ENCODE measurements at regions not wholly inside any gene's neighbourhood (a gene's known extent, or its start where the extent isn't known, plus 50 kb on each side); places are given as distances from the start of the nearest gene placed in this dataset.

DNA sequence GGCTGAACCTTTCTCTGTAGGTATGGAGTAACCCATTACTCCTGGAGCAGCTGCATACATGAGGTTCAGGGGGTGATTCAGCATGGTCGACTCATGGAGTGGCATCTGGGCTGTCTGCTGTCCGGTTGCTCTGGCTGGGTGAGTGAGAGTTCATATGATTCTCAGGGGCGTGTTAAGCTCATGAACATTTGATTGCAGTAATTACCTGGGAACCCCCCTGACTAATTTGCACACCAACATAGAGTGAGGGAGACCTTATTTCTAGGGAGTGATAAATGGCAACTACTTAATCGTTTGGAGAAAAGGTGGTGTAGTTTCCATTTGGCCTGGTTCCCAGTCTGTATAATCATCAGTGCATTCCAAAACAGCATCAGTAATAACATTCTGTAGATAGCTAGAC lies 661.9 kb downstream of the ETS1 start:
- peak; percentile 64 for DNase-seq

DNA sequence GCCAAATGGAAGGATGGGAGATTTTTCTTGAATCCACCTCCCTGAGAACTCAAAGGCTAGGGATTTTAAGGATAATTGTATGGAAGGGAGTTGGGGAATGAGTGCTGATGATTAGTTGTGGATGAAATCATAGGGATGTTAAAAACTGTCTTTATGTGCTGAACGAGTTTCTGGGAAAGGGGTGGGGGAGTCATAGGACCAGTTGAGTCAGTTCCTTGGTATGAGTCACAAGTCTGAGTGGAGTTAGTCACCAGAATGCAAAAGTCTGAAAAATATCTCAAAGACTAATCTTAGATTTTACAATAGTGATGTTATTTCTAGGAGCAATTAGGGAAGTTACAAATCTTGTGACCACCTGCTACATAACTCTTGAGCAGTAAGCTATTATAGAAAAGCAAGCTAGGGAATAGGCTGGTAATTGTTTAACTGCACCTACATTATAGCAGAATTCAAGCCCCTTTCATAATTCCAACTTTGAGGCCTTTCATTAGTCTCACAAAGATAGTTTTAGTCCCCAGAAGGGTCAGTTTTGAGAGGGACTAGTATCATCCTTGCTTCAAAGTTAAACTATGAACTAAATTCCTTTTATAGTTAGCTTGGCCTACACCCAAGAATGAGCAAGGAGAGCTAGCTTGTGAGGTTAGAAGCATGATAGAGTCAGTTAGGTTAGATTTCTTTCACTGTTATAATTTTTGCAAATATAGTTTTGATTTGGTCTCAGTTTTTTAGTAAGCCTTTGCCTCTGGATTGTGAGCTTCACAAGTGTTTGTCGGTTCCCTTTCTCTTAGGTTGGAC lies 668.0 kb downstream of the ETS1 start:
- DNase-seq: peak; percentile 76

DNA sequence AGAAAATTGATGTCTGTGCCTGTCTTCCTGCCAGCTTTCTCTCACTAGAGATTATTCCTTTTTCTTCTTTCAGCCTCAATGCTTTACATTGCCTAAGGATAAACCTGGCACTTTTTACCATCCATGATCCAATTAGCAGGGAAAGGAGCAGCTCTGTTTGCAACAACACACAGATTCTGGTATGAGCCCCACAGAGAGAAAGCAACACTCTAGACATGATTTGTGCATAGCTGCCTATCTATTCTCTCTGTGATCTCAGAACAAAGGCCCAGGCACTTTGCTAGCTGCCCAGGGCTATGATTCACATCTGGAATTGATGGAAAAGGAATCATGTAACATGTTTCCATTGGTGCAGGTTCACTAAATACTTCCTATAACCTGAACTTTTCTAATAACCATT lies 685.0 kb downstream of the ETS1 start:
- no peak for DNase-seq

DNA sequence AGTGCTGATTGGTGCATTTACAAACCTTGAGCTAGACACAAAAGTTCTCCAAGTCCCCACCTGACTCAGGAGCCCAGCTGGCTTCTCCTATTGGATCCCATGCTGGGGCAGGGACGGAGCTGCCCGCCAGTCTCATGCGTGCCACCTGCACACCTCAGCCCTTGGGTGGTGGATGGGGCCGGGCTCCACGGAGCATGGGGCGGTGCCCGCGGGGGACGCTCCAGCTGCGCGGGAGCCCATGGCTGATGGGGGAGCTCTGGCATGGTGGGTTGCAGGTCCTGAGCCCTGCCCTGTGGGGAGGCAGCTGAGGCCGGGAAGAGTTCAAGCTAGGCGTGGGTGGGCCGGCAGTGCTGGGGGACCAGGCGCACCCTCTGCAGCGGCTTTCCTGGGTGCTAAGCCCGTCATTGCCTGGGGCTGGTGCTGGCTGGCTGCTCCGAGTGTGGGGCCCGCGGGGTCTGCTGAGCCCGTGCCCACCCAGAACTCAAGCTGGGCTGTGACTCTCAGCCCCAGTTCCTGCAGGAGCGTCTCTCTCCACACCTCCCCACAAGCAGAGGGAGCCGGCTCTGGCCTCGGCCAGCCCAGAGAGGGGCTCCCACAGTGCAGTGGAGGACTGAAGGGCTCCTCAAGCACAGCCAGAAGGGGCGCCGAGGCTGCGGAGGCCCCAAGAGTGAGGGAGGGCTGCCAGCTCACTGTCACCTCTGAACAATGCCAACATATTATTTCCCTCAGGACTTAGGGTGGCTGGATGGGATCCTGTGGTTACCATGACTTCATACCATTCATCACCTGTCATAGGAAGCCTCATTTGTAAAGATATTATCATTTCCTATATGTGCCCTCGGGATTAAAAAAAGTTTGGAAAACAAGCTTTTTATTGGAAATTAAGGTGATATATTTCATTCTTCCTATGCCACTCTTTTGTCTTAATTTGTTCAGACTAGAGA lies 688.7 kb downstream of the ETS1 start:
- DNase-seq: no peak

DNA sequence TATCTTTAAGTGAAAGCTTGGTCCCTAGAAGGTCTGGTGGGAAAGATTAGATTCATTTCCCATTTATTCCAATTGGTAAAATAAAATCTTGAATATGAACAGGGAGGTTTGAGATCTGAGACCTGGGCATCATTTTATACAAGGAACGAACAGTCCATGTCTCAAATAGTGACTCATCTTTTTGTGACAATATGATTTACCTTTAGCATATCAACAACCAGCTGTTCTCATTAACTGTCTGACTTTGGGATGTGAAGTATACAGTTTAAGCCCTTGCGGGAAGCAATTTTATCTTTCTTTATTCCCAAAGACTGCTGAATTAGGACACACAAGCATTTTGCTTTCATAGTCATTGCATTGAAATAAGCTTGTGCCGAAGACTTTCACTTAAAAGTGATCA lies 691.6 kb downstream of the ETS1 start:
- no peak for DNase-seq

DNA sequence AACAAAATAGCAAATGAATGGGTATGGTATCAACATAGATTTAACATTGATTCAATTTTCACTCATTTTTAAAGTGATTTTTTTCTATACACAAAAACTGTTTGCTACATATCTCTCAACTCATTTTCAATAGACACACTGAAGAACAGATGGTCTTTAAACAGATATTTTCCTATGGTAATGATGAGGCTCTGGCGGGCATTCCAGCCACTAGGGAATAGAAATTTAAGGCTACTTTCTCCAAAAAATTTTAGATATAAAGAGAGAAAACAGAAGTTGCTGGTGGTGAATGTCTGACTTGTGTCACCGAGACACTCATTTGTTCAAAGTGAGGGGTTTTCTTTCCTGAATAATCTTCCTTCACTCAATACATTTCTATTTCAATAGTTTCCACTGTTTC lies 693.0 kb downstream of the ETS1 start:
- DNase-seq: no peak

DNA sequence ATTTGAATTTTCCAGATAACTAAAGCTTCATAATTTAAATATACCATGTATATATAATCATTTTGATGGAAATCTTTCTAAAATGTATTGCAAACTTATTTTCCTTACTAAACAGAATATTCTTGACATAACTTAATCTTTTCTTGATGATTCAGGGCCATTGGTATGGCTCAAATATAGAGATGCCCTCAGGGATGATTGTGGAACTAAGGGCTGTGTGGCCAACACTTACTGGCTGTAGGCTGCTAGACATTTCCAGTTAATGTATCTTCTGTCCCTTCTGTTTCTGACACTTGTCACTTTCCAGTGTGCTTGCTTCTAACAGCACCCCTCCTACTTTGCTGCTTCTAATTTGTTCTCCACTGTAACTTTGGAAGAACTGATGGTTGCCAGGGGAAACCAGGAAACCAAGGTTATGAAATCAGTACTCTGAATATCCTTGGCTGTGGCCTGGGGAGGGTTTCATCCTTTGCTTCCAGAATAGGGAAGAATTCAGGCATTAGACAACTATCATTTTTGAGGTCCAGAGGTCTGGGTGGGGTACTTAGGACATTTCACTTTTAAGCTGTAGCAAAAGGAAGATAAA lies 697.2 kb downstream of the ETS1 start:
- peak; percentile 74 for DNase-seq

DNA sequence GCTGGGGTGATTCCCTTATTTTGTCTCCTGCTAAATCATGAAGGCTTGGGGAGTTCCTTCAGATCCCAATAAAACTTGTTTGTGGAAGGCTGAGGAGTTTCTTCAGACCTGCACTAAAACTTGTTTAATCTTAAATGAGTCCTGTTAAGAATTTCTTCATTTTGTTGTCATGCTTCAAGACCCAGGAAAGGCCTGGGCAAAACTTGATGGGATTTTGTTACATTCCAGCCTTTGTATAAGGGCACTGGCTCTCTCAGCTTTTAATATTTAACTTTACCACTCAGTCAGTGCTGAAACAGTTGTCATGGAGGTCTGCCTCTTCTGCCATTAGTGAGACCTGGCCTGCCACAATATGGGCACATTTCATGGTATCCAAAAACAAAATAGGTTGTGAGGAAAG lies 699.0 kb downstream of the ETS1 start:
- no peak for DNase-seq

DNA sequence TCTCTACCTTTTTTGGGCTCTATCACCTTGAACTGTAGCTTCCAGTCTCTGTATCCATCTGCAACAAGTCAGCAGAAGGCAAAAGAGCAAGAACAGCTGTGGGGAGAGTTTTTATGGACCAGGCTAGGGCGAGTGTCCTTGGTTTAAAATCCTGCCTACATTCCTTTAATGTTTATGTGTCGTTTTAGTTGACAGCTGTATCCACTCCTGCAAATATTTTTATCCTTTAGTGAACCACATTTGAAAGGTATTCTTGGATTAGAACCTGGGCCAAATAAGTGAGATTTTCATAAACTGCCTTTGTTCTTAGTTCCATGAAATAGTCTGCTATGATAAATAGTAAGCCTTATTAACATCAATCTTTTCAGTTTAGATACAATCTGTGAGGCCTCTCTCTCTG lies 712.2 kb downstream of the ETS1 start:
- no peak for DNase-seq

DNA sequence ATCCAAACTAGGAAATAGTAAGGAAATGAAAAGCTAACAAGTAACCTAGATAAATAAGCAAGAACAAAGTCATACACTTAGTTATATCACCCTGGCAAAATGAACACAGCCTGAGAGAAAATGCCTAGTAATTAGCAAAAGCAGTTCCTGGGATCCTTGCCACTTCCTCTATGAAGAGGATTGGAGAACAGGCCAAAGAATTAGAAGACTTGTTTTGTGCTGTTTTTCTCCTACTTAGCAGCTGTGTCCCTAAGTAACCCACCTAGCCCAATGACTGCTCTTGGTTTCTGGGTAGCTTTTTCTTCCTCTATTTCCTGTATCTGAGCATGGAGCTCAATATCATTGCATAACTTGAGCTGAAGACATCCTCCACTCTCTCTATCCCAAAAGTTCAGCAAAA lies 713.9 kb downstream of the ETS1 start:
- no peak for DNase-seq

DNA sequence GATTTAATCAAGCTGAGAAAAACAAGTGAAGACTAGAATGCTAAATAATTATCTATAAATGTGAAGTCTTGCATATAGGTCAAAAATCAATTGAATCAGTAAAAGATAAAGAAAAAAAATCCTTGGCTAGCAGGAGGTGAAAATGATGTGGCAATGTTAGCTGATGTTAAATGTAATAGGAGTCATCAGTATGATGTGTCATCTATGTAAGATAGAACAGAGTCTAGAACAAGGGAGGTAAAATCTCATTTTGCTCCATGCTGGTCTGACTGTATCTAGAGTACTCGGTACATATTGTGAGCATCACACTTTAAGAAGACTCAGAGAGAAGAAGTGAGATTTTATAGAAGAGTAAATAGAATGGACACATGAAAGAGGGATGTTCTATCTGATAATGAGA lies 721.2 kb downstream of the ETS1 start:
- no peak for DNase-seq

DNA sequence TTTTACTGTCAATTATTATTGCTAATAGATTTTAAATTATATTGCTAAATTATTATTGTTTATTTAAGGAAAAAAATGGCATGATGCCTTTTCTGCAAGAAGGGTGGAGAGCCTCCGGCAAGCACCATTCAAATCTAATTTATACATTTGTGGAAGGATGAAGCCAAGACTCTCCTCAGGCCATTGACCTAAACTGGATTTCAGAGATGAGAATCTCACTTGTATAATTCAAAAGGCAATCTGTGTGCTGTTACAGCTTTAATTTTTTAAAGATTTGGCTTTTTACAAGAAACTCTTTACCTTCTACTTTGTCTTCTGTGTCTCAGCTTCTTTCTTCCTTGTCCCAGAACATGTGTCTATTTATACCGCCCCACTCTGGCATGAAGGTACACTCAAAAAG lies 722.5 kb downstream of the ETS1 start:
- no peak for DNase-seq

DNA sequence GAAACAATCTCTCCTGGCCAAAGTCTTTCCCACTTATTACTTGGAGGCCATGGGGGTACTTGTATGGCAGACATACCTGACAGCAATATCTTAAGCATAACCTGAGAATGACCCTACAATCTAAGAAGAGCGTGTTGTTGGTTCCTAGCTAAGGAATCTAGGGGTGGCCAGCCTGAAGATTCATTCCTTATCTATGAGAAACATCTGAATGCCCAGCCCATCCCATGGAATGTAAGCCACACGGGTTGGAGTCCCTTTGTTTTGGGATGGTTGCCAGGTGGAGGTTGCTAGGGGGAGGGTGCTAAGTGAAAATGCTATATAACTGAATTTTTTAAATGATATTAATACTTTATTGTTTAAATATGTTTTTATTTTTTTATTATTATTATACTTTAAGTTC lies 725.0 kb downstream of the ETS1 start:
- DNase-seq: peak; percentile 38

DNA sequence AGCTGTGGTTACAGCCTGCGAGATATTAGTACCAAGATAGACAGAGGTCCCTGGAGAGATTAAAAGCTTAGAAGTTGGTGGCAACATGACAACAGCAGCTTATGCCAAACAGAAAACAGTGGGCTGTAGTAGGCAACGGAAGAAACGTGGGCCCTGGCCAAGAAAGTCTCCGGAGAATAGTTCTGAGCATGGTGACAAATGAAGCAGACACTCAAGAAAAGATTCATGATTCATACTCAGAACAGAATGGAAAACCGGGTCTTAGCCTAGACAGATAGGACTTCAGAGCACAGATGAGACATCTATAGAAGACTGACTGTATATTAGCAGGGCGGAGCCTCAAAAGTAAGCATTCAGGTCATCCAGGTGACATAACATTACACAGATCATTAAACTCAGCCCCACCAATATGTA lies 727.4 kb downstream of the ETS1 start:
- DNase-seq: no peak

DNA sequence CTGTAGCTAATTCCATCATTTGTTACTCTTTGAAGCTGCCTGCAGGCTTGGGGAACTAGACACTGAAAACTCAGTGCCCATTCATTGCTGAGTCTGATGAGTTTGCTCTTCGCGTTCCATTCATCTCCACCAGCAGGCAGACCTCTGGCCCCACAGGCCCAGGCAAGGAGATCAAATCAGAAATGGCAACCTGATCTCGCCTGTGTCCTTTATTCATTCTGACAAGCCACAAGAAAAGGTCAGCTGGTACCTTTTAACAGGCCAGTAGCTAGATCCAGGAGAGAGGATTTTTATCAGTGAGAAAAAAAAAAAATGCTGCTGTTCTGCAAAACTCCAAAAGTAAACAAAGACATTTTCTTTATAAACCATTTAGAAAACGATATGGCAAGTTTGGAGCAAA lies 742.5 kb downstream of the ETS1 start:
- DNase-seq: no peak

DNA sequence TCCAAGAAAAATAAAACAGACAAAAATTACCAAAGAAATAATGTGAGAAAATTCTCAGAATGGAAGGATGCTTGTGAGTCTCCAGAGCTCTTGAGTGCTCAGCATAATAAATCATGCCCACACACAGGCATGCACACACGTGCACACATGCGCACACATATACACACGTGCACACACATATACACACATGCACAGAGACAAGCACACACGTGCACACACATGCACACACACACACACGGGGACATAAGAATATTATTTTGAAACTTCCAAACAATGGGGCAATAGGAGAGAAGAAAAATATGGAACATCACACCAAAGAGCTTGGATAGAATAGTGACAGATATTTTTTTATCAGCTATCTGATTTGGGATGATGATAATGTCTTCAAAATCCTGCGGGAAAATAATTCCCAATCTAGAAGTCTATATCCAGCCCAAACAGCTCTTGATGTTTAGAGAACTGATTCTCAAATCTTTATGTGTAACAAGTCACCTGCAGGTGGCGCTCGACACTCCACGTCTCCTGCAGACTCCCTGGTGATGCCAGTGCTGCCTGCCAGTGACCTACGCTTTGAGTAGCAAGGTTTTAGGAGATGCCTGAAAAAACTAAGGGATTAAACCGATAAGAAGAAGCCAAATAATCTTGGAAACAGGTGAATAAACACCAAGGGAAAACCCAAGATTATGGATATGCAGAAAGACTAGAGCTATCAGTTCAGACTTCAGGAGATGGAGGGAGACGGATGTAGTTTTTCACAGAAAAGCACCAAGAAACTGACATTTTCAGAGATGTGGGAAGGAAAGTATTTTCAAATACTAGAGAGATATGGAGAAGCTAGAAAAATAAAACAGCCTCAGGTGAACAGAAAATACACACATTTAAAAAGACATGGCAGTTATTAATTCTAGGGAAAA lies 743.6 kb downstream of the ETS1 start:
- DNase-seq: peak; percentile 47

DNA sequence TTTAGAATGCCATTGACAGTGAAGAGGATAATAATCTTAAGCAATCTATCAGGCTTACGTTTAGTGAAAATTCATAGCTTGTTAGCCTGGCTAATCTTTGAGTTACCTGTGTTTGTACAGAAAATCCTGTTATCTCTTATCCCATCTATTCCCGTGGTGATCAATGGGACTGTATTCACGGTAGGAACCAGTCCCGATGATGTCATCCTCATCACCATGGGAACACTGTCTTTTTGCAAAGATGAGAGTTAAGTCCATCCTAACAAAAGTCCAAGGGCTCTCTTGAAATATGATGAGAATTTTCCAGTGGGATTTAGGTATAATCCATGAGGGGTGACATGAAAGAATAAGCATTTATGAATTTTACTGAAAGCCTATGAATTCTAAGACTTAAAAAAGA lies 762.2 kb downstream of the ETS1 start:
- no peak for DNase-seq

DNA sequence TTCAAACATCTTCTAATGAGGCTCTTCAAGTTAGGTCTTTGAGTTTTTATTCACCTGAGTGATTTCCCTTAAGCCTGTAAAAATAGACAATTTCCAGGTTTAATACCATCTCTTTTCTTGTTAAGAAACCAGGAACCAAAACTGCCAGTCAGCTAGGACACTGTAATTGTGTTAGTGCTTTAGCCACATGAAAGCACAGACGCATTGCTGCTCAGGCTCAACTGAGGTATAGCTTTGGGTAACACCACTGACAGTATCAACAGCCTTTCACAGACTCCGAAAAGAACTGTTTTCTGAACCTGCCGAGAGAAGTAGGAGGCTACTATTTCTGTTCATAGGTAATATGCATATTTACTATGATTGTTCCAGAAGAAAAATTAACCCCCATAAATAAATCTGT lies 768.7 kb downstream of the ETS1 start:
- no peak for DNase-seq

DNA sequence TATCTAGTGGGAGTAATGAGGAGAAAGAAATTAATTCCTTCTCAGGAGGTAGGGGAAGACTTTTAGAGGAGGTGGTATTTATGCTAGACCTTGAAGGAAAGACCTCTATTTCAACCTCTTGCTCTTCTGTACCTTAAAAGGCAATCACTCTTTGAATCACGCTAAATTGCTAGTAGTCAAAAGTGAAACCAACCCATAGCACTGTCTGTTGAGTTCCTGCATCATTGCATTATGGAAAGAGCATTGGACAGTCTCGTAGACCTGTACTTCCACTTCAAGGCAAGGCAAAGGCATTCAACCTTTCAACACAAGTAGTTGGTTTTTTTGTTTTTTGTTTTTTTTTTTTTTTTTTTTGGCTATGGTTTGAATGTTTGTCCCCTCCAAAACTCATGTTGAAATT lies 770.4 kb downstream of the ETS1 start:
- DNase-seq: no peak

DNA sequence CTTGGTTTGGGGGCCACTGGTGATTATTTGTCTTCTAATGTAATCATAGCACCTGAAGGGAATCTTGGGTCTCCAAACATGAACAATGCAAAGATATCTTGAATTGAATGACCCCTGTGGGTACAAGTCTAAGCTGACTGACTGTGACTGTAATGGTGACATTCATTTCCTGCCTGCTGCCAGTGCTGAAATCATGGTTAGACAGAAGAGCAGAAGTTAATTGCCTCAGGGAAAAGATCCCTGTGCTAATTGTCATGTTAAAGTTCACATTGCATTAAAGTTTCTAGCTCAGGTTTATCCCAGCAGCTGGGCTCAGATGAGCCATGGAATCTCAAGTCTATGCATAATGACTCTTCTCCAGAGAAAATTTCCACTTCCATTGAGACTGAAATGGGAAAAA lies 772.0 kb downstream of the ETS1 start:
- no peak for DNase-seq

DNA sequence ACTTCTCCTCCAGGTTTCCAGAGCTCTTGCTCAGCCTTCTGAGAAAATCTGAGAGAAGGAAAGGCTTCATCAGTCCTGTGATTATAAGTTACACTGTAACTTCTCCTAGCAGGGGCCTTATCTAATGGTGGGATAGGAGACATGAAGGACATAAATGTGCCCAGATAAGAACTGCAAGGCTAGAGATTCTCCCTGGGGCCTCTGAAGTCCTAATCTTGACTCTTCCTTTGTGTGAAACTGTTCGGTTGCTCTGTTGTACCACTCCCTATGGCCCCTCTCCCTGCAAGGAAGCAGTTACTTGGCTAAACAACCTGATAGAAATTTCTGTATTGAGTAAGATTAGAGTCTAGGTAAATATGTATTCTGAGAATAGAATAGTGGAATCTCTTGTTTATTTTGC lies 780.9 kb downstream of the ETS1 start:
- DNase-seq: no peak

DNA sequence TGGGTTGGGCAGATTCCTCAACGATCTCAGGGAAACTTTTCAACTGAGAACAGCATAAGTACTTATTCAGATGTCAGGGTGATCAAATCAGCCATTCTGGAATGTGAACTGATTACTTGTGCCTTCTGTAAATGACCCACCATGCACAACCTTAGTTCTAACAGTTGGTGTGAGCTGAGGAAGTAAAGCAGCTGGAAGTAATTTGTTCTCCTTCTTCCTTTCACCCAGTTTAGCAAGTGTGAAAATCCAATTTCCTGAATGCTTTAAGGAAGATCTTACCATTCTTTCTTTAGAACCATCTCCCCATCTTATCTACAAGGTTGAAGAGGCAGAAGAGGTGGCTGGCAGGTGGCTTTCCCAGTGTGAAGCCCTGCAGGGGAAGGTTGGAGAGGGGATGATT lies 781.6 kb downstream of the ETS1 start:
- no peak for DNase-seq

Measured in NCI-H226 (cell line).